ENCODE measurements at regions not wholly inside any gene's neighbourhood (a gene's known extent, or its start where the extent isn't known, plus 50 kb on each side); places are given as distances from the start of the nearest gene placed in this dataset.

GRCh38 chr18:22057908-22058527, 111.4 kb upstream of the GATA6 start:
- DNase-seq: no peak
- no peaks in the 10 kb centered on the region for H3K4me1 ChIP-seq
- WGBS, 2 donors: 23 to 65% methylated on average over 5 of the region's 5 CpGs
- H3K27me3 ChIP-seq: no peaks in the 10 kb centered on the region
- H3K9me3 ChIP-seq: peaks cover 0 to 4% (median 0%) of the 10 kb centered on the region in 4 donors
- no peaks in the 10 kb centered on the region for H3K36me3 ChIP-seq
- intact Hi-C loops (cut with DNase I): no loop called here
- H3K27ac ChIP-seq: no peak overlapping the region
- TF ChIP-seq POLR2AphosphoS5 (IDR thresholded peaks at IDR 0.05): no peak
- no peak for TF ChIP-seq CTCF (IDR thresholded peaks at IDR 0.05)
- TF ChIP-seq POLR2A (IDR thresholded peaks at IDR 0.05): no peak
- TF ChIP-seq EP300 (IDR thresholded peaks at IDR 0.05): no peak
- no peak overlapping the region for H3K4me3 ChIP-seq

GRCh38 chr18:22060361-22060760, 109.0 kb upstream of the GATA6 start:
- intact Hi-C loops (cut with DNase I): no loop called here
- no peak for TF ChIP-seq POLR2AphosphoS5 (IDR thresholded peaks at IDR 0.05)
- TF ChIP-seq EP300 (IDR thresholded peaks at IDR 0.05): no peak
- no peak for TF ChIP-seq CTCF (IDR thresholded peaks at IDR 0.05)
- TF ChIP-seq POLR2A (IDR thresholded peaks at IDR 0.05): no peak

GRCh38 chr18:22063102-22063501, 106.3 kb upstream of the GATA6 start:
- Histone ChIP-seq H3K27ac (no peak overlapping the region), H3K36me3 (no peaks in the 10 kb centered on the region), H3K4me3 (no peak overlapping the region), H3K9me3 (no peaks in the 10 kb centered on the region), H3K27me3 (no peaks in the 10 kb centered on the region), H3K4me1 (no peaks in the 10 kb centered on the region)
- no peak for TF ChIP-seq EP300 (IDR thresholded peaks at IDR 0.05)
- TF ChIP-seq POLR2A (IDR thresholded peaks at IDR 0.05): no peak
- no peak for TF ChIP-seq CTCF (IDR thresholded peaks at IDR 0.05)
- TF ChIP-seq POLR2AphosphoS5 (IDR thresholded peaks at IDR 0.05): no peak
- intact Hi-C loops (cut with DNase I): no loop called here
- DNase-seq: no peak
- WGBS, 2 donors: 17 to 62% methylated on average over 4 of the region's 4 CpGs

More at GRCh38 chr18:22060361-22060760, 109.0 kb upstream of the GATA6 start:
- H3K27ac ChIP-seq: no peak overlapping the region
- no peaks in the 10 kb centered on the region for H3K36me3 ChIP-seq
- DNase-seq: no peak
- H3K4me1 ChIP-seq: no peaks in the 10 kb centered on the region
- H3K9me3 ChIP-seq: peaks cover 0 to 4% (median 0%) of the 10 kb centered on the region in 4 donors
- no peaks in the 10 kb centered on the region for H3K27me3 ChIP-seq
- WGBS, 2 donors: 36 to 67% methylated on average over 2 of the region's 2 CpGs
- no peak overlapping the region for H3K4me3 ChIP-seq

- H3K27ac ChIP-seq: no peak overlapping the region
- DNase-seq: no peak
- intact Hi-C loops (cut with DNase I): no loop called here
- WGBS, 2 donors: 92 to 93% methylated on average over 3 of the region's 3 CpGs
- no peaks in the 10 kb centered on the region for H3K4me1 ChIP-seq
- TF ChIP-seq CTCF (IDR thresholded peaks at IDR 0.05): no peak
- TF ChIP-seq EP300 (IDR thresholded peaks at IDR 0.05): no peak
- TF ChIP-seq POLR2A (IDR thresholded peaks at IDR 0.05): no peak
- no peak for TF ChIP-seq POLR2AphosphoS5 (IDR thresholded peaks at IDR 0.05)
- no peak overlapping the region for H3K4me3 ChIP-seq
- no peaks in the 10 kb centered on the region for H3K27me3 ChIP-seq
- H3K9me3 ChIP-seq: no peaks in the 10 kb centered on the region
- H3K36me3 ChIP-seq: no peaks in the 10 kb centered on the region
These were observed 105.7 kb upstream of the GATA6 start for GRCh38 chr18:22063672-22064071.

- Histone ChIP-seq H3K36me3 (no peaks in the 10 kb centered on the region), H3K27me3 (no peaks in the 10 kb centered on the region), H3K9me3 (no peaks in the 10 kb centered on the region), H3K4me1 (no peaks in the 10 kb centered on the region), H3K27ac (no peak overlapping the region), H3K4me3 (no peak overlapping the region)
- DNase-seq: no peak
- no peak for TF ChIP-seq CTCF (IDR thresholded peaks at IDR 0.05)
- TF ChIP-seq POLR2A (IDR thresholded peaks at IDR 0.05): no peak
- no peak for TF ChIP-seq POLR2AphosphoS5 (IDR thresholded peaks at IDR 0.05)
- no peak for TF ChIP-seq EP300 (IDR thresholded peaks at IDR 0.05)
- WGBS, 2 donors: 93 to 94% methylated on average over 7 of the region's 7 CpGs
- intact Hi-C loops (cut with DNase I): no loop called here
These were observed 104.8 kb upstream of the GATA6 start for GRCh38 chr18:22064581-22064980.
